K562 (cell line): ENCODE measurements at regions not wholly inside any gene's neighbourhood (a gene's known extent, or its start where the extent isn't known, plus 50 kb on each side); places are given as distances from the start of the nearest gene placed in this dataset.

ENCODE experiments used
- CBX8 ChIP-seq: fragments of 200-600 bp; sonication (generic); IDR thresholded peaks from 2 replicates; pipeline ENCODE4 v1.6.1; 2012; ENCODE audit warnings: borderline replicate concordance, mixed run types, low read depth, mild to moderate bottlenecking, moderate library complexity, mixed read lengths, low read length, control low read depth, inconsistent platforms; ENCODE audit not compliant: poor library complexity, severe bottlenecking; ENCODE audit errors: extremely low read depth
- CTBP1 ChIP-seq: fragments of 450-650 bp; IDR thresholded peaks from 2 replicates; pipeline ENCODE4 v1.6.1; 2016; ENCODE audit warnings: borderline replicate concordance
- EGR1 ChIP-seq: fragments of 450-650 bp; conservative IDR thresholded peaks from 2 replicates; pipeline ENCODE4 v1.6.1; 2017; ENCODE audit warnings: mild to moderate bottlenecking
- FOXA3 ChIP-seq, 2 experiments: fragments of 450-650 bp in 1 of 2; sonication (generic) in 1 of 2; formaldehyde crosslinking; IDR thresholded peaks in 1 of 2; conservative IDR thresholded peaks in 1 of 2; 2 replicates each; pipeline versions ENCODE4 v1.4.0 to v1.8.0; 2020 to 2022; ENCODE audit warnings: mild to moderate bottlenecking in 2 of 2, missing genetic modification reagents in 1 of 2
- HCFC1 ChIP-seq: IDR thresholded peaks from 2 replicates; pipeline ENCODE4 v1.6.1; 2012; ENCODE audit warnings: low read depth, low read length, improper control_type of control experiment
- ID3 ChIP-seq, 2 experiments: fragments of 250-450 bp in 1 of 2; fragments of 450-650 bp in 1 of 2; sonication (Bioruptor Pico) in 1 of 2; IDR thresholded peaks; 2 replicates each; pipeline versions ENCODE4 v1.6.1 to v1.8.0; 2016 to 2021; ENCODE audit warnings: mild to moderate bottlenecking in 2 of 2, moderate library complexity in 2 of 2, missing compliant biosample characterization in 1 of 2, missing genetic modification characterization in 1 of 2
- JUN ChIP-seq, 2 experiments: sonication (generic) in 1 of 2; formaldehyde crosslinking in 1 of 2; IDR thresholded peaks; 2 replicates each; pipeline versions ENCODE4 v1.6.1 to v1.8.0; 2012 to 2022; ENCODE audit warnings: borderline replicate concordance in 2 of 2, mild to moderate bottlenecking in 2 of 2, improper control_type of control experiment in 1 of 2, low read depth in 1 of 2, low read length in 1 of 2, missing genetic modification reagents in 1 of 2
- KLF6 ChIP-seq: fragments of 250-450 bp; sonication (Bioruptor Pico); IDR thresholded peaks from 2 replicates; pipeline ENCODE4 v1.4.0; 2020; ENCODE audit warnings: mild to moderate bottlenecking, moderate library complexity, borderline replicate concordance
- LCOR ChIP-seq: sonication (generic); formaldehyde crosslinking; IDR thresholded peaks from 2 replicates; pipeline ENCODE4 v1.8.0; 2022; ENCODE audit warnings: mild to moderate bottlenecking, missing genetic modification reagents
- MNT ChIP-seq, 2 experiments: fragments of 450-650 bp; conservative IDR thresholded peaks; 2 replicates each; pipeline ENCODE4 v1.6.1; 2017; ENCODE audit warnings: mild to moderate bottlenecking in 2 of 2, moderate library complexity in 2 of 2
- PBX2 ChIP-seq, 2 experiments: IDR thresholded peaks in 1 of 2; conservative IDR thresholded peaks in 1 of 2; 2 replicates each; pipeline ENCODE4 v1.6.1; 2016; ENCODE audit warnings: low read depth in 2 of 2, mild to moderate bottlenecking in 1 of 2, missing compliant biosample characterization in 1 of 2, missing genetic modification characterization in 1 of 2, moderate library complexity in 1 of 2
- PTRF ChIP-seq: fragments of 450-650 bp; IDR thresholded peaks from 2 replicates; pipeline ENCODE4 v1.6.1; 2016; ENCODE audit warnings: mild to moderate bottlenecking, missing genetic modification characterization, missing compliant biosample characterization
- ZMIZ1 ChIP-seq, 2 experiments: fragments of 150-350 bp in 1 of 2; IDR thresholded peaks; 2 replicates each; pipeline ENCODE4 v1.6.1; 2012 to 2016; ENCODE audit warnings: low read depth in 2 of 2, low read length in 2 of 2, mild to moderate bottlenecking in 1 of 2, moderate library complexity in 1 of 2
- ZNF431 ChIP-seq: sonication (generic); formaldehyde crosslinking; IDR thresholded peaks from 2 replicates; pipeline ENCODE4 v1.8.0; 2022; ENCODE audit warnings: mild to moderate bottlenecking, missing genetic modification reagents
- ZNF766 ChIP-seq: fragments of 200-800 bp; sonication (Bioruptor generic); conservative IDR thresholded peaks from 2 replicates; pipeline ENCODE4 v1.6.1; 2016; ENCODE audit warnings: missing genetic modification characterization, missing compliant biosample characterization

- TF ChIP-seq ZMIZ1 (IDR thresholded peaks at IDR 0.05; ENCODE audit: low read depth in 2 of 2, low read length in 2 of 2): 0 out of 4 replicates have a peak, but pooled peaks of 1 of the 2 experiments have one; percentile 36
- no peak for TF ChIP-seq HCFC1
- TF ChIP-seq ID3 (CRISPR knock-in tag; IDR thresholded peaks at IDR 0.05): no peak
- no peak for TF ChIP-seq ID3 (tag; IDR thresholded peaks at IDR 0.05)
- peak in 1 of 2 experiments; percentile 52; a peak in 1 of 4 replicates for TF ChIP-seq MNT (conservative IDR thresholded peaks at IDR 0.05)
- 0 out of 2 replicates have a peak, but pooled peaks have one; percentile 14 for TF ChIP-seq JUN (IDR thresholded peaks at IDR 0.05; ENCODE audit: borderline replicate concordance, low read depth, low read length)
- TF ChIP-seq JUN (CRISPR knock-in tag; IDR thresholded peaks at IDR 0.05; ENCODE audit: borderline replicate concordance): no peak
- no peak for TF ChIP-seq EGR1
- peak; percentile 36; the same call in 1 of the 2 replicates for TF ChIP-seq KLF6
- TF ChIP-seq FOXA3 (CRISPR knock-in tag; conservative IDR thresholded peaks at IDR 0.05 in 1 of 2, IDR thresholded peaks at IDR 0.05 in 1 of 2): peak; percentile 94 to 95; a peak in 3 of 4 replicates
- no peak for TF ChIP-seq PTRF (tag)
- peak; percentile 78; the same call in 1 of the 2 replicates for TF ChIP-seq ZNF766 (CRISPR knock-in tag)
- no peak for TF ChIP-seq PBX2 (CRISPR knock-in tag; IDR thresholded peaks at IDR 0.05; ENCODE audit: low read depth)
- TF ChIP-seq PBX2 (tag; conservative IDR thresholded peaks at IDR 0.05; ENCODE audit: low read depth): peak; percentile 42; the same call in 1 of the 2 replicates
- TF ChIP-seq CTBP1: peak; percentile 66
- no peak; the same call in 1 of the 2 replicates for TF ChIP-seq LCOR (CRISPR knock-in tag)
- TF ChIP-seq CBX8: no peak
- no peak for TF ChIP-seq ZNF431 (CRISPR knock-in tag)
Measured at GRCh38 chr2:111663471-111664274, 220.3 kb downstream of the ANAPC1 start (continued).
